ENCODE measurements at regions not wholly inside any gene's neighbourhood (a gene's known extent, or its start where the extent isn't known, plus 50 kb on each side); places are given as distances from the start of the nearest gene placed in this dataset.

DNA sequence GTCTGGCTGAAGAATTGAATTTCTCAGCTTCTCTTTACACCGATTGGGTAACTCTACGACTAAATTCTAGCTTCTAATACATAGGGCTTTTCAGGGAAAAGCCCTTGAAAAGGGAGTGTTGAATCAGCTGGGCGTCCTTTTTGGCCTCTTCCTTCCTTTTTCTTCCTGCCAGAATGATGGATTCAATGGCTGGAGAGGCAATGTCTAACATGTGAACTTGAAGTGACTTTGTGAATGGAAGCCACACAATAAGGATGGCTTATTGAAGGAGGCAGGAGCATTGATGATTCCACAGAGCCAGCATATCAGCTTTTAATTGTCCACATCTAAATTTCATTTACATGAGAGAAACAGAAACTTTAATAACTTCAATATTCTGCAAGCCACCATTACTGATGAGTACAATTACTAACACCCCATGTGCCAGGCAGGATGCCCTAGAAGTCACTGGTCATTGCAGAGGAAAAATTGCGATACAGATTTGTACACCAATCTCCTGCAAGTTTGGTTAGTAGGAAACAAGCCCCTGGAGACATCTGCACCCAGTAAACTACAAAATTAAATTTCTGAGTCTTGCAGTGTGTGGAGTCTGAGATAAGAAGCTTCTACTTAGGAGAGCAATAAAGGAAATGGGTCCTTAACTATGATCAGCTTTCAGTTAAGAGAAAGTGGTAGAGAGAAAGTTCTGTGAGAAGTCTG lies 56.1 kb downstream of the STYXL2 start:
- H3K36me3 ChIP-seq (ENCODE audit: control insufficient read depth, insufficient read depth, low read length), result no peaks in the 10 kb centered on the region
- H3K27ac ChIP-seq (ENCODE audit: low read length), result no peak overlapping the region
- peaks cover 15 to 51% of the 10 kb centered on the region in 2 donors for H3K27me3 Mint-ChIP-seq (ENCODE audit: low read depth in 2 of 2)
- no peak overlapping the region for H3K27ac Mint-ChIP-seq
- no peak for TF ChIP-seq CTCF (IDR thresholded peaks at IDR 0.05)
- DNase-seq (no peak), ATAC-seq (no peak)
- intact Hi-C loops (cut with micrococcal nuclease), result no loop called here
- no peak overlapping the region for H3K4me3 ChIP-seq (ENCODE audit: low read length)
- peaks cover 8% of the 10 kb centered on the region for H3K36me3 Mint-ChIP-seq
- peaks cover 3 to 4% of the 10 kb centered on the region in 2 donors for H3K9me3 Mint-ChIP-seq
- 36% methylated on average over 4 of the region's 4 CpGs for WGBS (ENCODE audit: insufficient coverage)
- H3K4me3 Mint-ChIP-seq, result no peak overlapping the region
- no peaks in the 10 kb centered on the region for H3K4me1 Mint-ChIP-seq
- H3K9me3 ChIP-seq (ENCODE audit: control insufficient read depth, insufficient read depth, low read length), result no peaks in the 10 kb centered on the region
- no peaks in the 10 kb centered on the region for H3K4me1 ChIP-seq (ENCODE audit: control insufficient read depth, insufficient read depth, low read length)
- peaks cover 6% of the 10 kb centered on the region for H3K27me3 ChIP-seq (ENCODE audit: control insufficient read depth, insufficient read depth, low read length)

GRCh38 chr1:167150492-167150833 lies 56.6 kb downstream of the STYXL2 start:
- Mint-ChIP-seq H3K4me3 (no peak overlapping the region), H3K4me1 (no peaks in the 10 kb centered on the region), H3K9me3 (peaks cover 3 to 4% of the 10 kb centered on the region in 2 donors), H3K27me3 (ENCODE audit: low read depth in 2 of 2) (peaks cover 11 to 46% of the 10 kb centered on the region in 2 donors), H3K36me3 (peaks cover 8% of the 10 kb centered on the region), H3K27ac (no peak overlapping the region)
- H3K4me1 ChIP-seq (ENCODE audit: control insufficient read depth, insufficient read depth, low read length), result no peaks in the 10 kb centered on the region
- H3K27me3 ChIP-seq (ENCODE audit: control insufficient read depth, insufficient read depth, low read length), result peaks cover 6% of the 10 kb centered on the region
- no peak overlapping the region for H3K4me3 ChIP-seq (ENCODE audit: low read length)
- DNase-seq (no peak), ATAC-seq (no peak)
- H3K9me3 ChIP-seq (ENCODE audit: control insufficient read depth, insufficient read depth, low read length), result no peaks in the 10 kb centered on the region
- H3K36me3 ChIP-seq (ENCODE audit: control insufficient read depth, insufficient read depth, low read length), result no peaks in the 10 kb centered on the region
- no peak overlapping the region for H3K27ac ChIP-seq (ENCODE audit: low read length)
- 85% methylated on average over 2 of the region's 2 CpGs for WGBS (ENCODE audit: insufficient coverage)
- intact Hi-C loops (cut with micrococcal nuclease), result no loop called here
- no peak for TF ChIP-seq CTCF (IDR thresholded peaks at IDR 0.05)

- no peak overlapping the region for H3K27ac Mint-ChIP-seq
Observed at GRCh38 chr1:167152192-167152876, 58.5 kb downstream of the STYXL2 start.

More at GRCh38 chr1:167152192-167152876, 58.5 kb downstream of the STYXL2 start:
- Mint-ChIP-seq H3K36me3 (peaks cover 4% of the 10 kb centered on the region), H3K4me1 (no peaks in the 10 kb centered on the region), H3K9me3 (peaks cover 1 to 2% of the 10 kb centered on the region in 2 donors), H3K27me3 (ENCODE audit: low read depth in 2 of 2) (peaks cover 3 to 27% of the 10 kb centered on the region in 2 donors), H3K4me3 (no peak overlapping the region)
- WGBS (ENCODE audit: insufficient coverage), result 65% methylated on average over 5 of the region's 6 CpGs
- no peak for TF ChIP-seq CTCF (IDR thresholded peaks at IDR 0.05)
- Histone ChIP-seq H3K36me3 (ENCODE audit: control insufficient read depth, insufficient read depth, low read length) (no peaks in the 10 kb centered on the region), H3K27me3 (ENCODE audit: control insufficient read depth, insufficient read depth, low read length) (peaks cover 4% of the 10 kb centered on the region), H3K9me3 (ENCODE audit: control insufficient read depth, insufficient read depth, low read length) (no peaks in the 10 kb centered on the region), H3K4me1 (ENCODE audit: control insufficient read depth, insufficient read depth, low read length) (no peaks in the 10 kb centered on the region), H3K27ac (ENCODE audit: low read length) (no peak overlapping the region), H3K4me3 (ENCODE audit: low read length) (no peak overlapping the region)
- intact Hi-C loops (cut with micrococcal nuclease), result no loop called here
- ATAC-seq (no peak), DNase-seq (no peak)
